GM10266 (cell line): ENCODE measurements at regions not wholly inside any gene's neighbourhood (a gene's known extent, or its start where the extent isn't known, plus 50 kb on each side); places are given as distances from the start of the nearest gene placed in this dataset.

Experiments used
- DNase-seq: peaks from one replicate; pipeline ENCODE4 v3.0.0; 2012; ENCODE audit errors: extremely low spot score
- TF ChIP-seq, protein P1 (sequence below): IDR thresholded peaks from 2 replicates; pipeline ENCODE4 v1.5.1; 2012; ENCODE audit warnings: mild to moderate bottlenecking, low read depth; ENCODE audit not compliant: control insufficient read depth, insufficient read depth; ENCODE audit errors: missing control alignments

DNA sequence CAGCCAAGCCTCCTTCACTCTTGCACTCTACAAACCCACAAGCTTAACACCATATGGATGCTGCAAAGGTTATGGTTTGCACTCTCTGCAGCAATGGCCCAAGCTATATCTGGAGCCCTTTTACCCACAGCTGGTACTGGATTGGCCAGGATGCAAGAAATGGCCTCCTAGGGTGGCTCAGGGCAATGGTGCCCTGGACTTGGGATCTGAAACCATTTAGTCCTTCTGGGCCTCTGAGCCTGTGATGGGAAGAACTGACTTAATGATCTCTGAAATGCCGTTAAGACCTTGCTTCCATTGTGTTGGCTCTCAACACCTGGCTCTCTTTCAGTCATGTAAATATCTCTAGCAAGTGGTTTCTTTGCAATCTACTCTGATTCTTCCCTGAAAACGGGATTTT is 626.0 kb downstream of the KCTD8 start:
- DNase-seq: no peak
- TF ChIP-seq, protein P1, sequence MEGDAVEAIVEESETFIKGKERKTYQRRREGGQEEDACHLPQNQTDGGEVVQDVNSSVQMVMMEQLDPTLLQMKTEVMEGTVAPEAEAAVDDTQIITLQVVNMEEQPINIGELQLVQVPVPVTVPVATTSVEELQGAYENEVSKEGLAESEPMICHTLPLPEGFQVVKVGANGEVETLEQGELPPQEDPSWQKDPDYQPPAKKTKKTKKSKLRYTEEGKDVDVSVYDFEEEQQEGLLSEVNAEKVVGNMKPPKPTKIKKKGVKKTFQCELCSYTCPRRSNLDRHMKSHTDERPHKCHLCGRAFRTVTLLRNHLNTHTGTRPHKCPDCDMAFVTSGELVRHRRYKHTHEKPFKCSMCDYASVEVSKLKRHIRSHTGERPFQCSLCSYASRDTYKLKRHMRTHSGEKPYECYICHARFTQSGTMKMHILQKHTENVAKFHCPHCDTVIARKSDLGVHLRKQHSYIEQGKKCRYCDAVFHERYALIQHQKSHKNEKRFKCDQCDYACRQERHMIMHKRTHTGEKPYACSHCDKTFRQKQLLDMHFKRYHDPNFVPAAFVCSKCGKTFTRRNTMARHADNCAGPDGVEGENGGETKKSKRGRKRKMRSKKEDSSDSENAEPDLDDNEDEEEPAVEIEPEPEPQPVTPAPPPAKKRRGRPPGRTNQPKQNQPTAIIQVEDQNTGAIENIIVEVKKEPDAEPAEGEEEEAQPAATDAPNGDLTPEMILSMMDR: no peak

DNA sequence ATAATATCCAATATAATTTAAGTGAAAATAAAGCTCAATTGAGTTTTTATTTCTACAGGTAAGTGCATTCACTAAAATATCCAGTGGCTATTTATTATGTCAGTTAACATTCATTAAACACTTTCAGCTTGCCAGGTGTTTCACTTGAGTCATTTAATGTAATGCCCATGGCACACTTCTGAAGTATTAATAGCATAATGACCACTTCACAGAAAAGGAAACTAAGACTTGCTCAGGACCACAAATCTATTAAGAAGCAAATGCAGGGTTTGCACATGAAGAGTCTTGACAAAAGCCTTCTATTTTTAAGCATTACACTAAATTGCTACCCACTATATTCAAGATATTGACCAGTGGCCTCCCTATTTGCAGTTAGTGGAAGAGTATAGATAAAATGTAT is 612.7 kb downstream of the KCTD8 start:
- TF ChIP-seq, protein P1: no peak
- DNase-seq: no peak

DNA sequence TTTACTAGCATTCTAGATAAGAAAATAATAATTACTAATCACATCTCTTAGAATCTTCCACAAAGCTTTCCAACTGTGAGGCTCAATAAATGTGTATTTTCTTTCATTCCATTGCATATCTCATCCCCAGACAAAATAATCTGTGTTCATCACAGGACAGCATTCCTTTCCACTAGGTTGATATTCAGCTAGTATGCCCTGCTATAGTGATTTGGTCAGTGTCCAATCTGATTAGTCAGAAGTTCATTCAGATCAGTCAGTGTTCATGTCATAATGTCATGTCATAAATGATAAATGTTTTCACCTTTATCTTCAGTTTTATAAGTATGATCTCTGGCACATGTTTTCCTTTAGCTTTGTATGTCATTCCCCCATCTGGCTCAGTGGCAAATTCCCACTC is 611.4 kb downstream of the KCTD8 start:
- TF ChIP-seq, protein P1: no peak
- DNase-seq: no peak

DNA sequence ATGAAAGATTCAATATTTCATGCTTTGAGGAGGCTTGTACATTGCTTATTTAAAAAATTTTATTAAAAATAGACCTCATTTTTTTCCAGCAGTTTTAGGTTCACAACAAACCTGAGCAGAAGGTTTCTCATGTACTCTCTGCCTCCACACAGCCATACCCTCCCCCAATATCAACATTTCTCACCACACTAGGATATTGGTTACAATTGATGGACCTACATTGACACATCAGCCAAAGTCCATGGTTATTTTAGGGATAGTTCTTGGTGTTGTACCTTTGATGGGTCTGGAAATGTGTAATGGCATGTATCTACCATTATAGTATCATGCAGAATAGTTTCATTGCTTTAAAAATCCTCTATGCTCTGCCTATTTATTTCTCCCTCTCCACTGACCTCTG is 611.0 kb downstream of the KCTD8 start:
- no peak for DNase-seq
- TF ChIP-seq, protein P1: no peak

DNA sequence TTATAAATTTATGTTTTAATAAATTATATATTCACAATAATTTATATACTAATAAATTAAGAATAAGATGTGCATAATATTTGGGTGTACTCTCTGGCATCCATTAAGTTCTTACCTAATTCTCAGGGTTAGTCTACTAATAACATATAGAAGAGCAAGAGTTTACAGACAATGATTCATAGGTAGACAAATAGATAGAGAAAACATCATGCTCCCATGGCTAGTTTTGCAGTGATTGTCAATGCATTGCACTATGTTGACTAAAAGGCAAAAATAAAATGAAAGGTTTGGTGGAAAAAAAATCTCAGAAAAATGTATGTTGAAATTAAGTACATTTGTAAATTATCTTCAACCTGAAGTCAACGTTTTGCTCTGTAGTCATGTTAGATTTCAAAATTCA is 606.0 kb downstream of the KCTD8 start:
- no peak for DNase-seq
- TF ChIP-seq, protein P1: no peak

DNA sequence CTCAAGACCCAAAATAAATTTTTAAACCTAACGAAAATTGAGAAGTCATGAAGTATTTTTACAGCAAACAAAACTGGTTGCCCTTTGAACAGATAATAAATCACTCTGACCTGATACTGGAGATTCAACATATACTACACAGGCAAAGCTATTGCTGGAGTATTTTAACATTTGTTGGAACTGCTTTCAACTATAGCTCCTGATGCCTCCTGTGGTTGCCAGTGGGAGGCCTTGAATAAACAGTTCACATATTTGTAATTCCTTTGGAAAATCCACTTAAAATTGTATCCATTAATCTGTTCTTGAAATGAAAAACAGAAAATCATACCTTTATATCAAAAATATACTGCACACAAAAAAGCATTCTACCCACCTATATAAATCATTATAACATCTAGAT is 605.1 kb downstream of the KCTD8 start:
- DNase-seq: no peak

DNA sequence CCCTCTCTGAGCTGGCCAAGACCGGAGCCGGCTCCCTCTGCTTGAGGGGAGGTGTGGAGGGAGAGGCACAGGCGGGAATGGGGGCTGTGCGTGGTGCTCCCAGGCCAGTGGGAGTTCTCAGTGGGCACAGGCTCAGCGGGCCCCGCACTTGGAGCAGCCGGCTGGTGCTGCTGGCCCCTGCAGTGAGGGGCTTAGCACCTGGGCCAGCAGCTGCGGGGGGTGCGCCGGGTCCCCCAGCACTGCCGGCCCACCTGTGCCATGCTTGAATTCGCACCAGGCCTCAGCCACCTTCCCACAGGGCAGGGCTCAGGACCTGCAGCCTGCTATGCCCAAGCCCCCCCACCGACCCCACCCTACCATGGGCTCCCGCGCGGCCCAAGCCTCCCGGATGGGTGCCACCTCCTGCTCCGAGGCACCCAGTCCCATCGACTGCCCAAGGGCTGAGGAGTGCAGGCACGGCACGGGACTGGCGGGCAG is 602.5 kb downstream of the KCTD8 start:
- no peak for DNase-seq
- TF ChIP-seq, protein P1: no peak

More for the DNA sequence above, 605.1 kb downstream of the KCTD8 start:
- TF ChIP-seq, protein P1: no peak
